HG03342 (cell line): ENCODE measurements at regions not wholly inside any gene's neighbourhood (a gene's known extent, or its start where the extent isn't known, plus 50 kb on each side); places are given as distances from the start of the nearest gene placed in this dataset.
A peak's percentile ranks its signal among the peaks of the same experiment; 100 is the strongest.
"Not testable (repeated sequence)": the region's sequence is repeated elsewhere in the genome, so short reads cannot be mapped to it uniquely, and the experiment has no call there.

ENCODE experiments used
- ATAC-seq: cut with Tn5 transposase; IDR thresholded peaks from one replicate; pipeline ENCODE4 v1.9.1; 2021; ENCODE audit warnings: mild to moderate bottlenecking, moderate library complexity; ENCODE audit not compliant: unreplicated experiment

DNA sequence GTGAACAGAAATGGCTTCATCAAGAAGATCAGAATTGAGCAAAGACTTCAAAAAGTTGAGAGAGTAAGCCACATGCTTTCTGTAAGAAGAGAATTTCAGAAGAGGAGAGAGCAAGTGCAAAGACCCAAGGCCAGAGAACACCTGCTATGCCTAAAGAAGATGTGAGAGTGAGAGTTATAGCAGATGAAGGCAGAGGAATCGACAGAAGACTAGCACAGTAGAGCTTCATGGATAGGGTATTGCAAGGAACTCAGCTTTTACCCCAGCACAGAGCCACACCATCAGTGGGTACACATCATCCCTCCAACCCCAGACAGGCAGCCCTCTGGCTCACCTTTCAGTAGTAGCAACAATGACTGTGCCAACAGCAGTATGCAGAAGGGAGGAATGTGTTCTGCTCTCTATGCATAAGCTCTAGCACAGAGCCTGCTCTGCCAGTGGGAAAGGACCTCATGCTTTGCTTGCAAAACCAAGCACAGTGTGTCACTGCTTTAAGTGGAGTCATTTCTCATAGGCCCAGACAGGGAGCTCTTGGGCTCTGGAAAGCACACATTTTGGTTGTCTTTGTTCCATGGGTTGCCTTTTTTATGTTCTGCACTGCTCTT is 318.6 kb downstream of the NAF1 start:
- ATAC-seq = peak; percentile 45

DNA sequence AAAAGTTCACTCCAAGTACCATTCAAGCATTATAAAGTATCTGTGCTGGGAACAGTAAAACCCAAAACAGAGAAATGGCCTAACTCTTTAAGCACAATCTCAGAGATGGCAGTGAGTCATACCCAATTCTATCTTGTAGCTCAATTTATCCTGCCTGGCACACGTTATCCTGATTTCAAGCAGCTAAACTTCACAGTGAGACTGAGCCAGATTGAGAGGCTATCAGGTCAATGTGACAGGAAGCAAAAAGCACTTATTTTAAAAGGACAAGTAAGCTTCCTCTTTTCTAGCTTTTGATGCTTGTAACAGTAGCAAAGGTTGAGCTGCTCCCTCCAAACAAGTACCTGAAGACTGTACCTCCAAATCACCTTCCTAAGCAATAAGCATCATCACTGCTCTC is 324.9 kb downstream of the NAF1 start:
- ATAC-seq = no peak

DNA sequence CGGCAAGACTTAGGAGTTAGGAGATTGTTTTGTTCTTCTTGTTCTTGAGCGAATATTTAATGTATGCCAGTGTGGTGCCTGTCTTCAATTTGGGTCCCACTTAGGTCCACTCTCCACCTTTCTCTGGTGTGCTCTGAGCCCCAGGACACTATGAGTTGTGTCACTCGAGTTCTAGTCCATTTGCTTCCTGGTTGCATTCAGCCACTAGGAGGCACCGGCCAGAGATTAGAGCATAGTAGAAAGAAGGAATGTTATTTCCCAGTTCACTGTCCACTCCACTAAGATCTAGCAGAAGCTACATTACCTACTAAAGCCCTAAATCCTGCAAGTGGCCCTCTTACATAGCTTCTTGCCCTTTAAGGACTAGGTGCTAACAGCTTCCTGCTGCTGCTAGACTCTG is 326.9 kb downstream of the NAF1 start:
- no peak for ATAC-seq

DNA sequence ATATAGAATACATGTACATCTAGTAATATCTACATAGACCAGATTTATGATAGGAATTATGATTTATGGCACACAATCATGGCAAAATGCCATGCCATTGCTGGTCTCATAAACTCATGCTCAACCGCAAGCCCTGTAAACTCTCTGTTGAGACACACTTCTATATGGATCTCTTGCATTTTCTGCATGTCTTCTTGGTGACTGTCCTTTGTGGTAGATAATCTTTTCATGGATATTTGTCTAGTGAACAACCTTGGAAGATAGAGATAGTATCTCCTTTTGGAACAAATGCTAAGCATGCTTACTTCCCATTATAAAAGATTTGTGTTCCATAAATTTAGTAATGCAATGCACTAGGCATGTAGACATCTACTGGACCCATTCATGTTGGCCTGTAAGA is 328.0 kb downstream of the NAF1 start:
- ATAC-seq = no peak

DNA sequence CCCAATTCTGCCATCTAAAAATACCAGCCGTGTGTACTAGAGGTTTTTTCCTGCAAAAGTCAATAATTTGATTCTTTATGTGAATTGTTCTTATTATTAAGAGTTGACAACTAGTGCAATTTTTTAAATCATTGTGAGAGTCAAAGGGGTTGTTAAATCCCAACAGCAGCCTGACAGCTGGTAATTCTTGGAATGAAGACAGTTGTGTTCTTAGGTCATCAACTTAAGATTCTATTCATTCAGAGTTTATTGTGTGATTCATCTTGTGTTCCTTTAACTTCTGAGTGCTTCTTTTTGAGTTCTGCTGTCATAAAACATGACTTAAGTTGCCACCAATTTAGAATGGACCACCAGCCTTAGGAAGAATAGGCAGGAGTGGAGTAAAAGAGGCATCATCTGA is 329.0 kb downstream of the NAF1 start:
- ATAC-seq = no peak

DNA sequence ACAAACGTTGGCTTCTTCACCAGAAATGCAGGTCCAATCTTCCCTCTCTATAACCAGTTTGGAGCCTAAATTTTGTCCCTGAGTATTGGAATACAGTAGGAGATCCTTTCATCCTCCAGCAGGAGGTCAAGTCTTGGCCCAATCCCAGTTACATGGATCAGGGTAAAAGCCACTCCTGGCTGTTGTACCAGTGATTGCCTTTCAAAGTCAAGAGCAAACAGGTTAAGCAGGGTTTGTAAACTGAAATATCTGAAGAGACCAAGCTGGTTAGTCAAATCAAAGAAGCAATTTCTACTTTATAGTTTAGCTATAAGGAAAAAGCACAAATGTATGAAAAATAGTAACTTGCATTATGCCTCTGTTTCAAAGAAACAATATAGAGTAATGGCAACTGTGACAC is 329.4 kb downstream of the NAF1 start:
- no peak for ATAC-seq

DNA sequence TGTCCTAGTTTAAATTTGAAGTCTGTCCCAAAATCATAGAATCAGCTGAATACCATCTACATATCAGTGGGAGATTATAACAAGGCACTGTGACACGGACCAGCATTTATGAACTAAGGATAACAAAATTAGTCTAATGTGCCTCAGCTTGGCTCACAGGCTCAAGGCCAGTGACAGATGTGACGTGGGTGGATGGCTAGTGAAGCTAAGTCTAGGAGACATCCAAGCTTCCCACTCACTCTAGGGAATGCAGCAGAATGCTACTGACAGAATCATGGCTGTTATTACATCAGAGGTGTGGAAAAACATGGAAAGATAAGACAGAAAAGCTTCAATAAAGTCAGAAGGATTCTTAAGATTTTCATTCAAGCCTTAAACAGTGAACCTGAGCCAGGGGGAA is 329.9 kb downstream of the NAF1 start:
- no peak for ATAC-seq

DNA sequence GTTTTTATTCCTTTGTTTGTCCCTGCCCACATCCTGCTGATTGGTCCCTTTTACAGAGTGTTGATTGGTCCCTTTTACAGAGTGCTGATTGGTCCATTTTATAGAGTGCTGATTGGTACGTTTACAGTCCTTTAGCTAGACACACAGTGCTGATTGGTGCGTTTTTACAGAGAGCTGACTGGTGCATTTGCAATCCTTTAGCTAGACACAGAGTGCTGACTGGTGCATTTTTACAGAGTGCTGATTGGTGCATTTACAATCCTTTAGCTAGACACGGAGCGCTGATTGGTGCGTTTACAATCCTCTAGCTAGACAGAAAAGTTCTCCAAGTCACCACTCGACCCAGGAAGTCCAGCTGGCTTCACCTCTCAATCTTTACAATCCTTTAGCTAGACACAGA is 330.4 kb downstream of the NAF1 start:
- ATAC-seq = not testable (repeated sequence)

DNA sequence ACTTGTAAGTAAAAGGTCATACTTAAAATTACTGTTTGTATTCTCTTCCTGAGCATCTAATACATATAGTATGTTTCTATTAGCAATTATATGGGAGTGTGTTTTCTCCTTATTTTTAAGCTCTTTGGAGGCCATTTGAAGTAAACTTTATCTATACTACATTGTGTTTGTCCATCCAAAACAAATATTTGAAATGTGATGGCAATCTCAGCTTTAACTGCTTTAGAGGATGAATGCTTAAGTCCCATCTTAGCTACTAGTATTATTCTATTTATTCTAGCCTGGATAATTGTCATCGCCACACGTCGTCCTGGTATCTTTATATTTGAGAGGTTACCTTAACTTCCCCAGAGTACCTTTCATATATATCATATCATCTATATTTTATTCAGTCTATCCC is 335.8 kb downstream of the NAF1 start:
- ATAC-seq = no peak

DNA sequence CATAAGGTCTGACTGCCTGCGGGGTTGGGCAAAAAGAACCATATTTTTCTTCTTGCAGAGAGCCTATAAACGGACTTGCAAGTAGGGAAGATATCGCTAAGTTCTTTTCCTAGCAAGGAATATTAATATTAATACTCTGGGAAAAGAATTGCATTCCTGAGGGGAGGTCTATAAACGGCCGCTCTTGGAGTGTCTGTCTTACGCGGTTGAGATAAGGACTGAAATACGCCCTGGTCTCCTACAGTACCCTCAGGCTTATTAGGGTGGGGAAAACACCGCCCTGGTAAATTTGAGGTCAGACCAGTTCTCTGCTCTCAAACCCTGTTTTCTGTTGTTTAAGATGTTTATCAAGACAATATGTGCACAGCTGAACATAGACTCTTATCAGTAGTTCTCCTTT is 349.3 kb downstream of the NAF1 start:
- ATAC-seq = not testable (repeated sequence)

DNA sequence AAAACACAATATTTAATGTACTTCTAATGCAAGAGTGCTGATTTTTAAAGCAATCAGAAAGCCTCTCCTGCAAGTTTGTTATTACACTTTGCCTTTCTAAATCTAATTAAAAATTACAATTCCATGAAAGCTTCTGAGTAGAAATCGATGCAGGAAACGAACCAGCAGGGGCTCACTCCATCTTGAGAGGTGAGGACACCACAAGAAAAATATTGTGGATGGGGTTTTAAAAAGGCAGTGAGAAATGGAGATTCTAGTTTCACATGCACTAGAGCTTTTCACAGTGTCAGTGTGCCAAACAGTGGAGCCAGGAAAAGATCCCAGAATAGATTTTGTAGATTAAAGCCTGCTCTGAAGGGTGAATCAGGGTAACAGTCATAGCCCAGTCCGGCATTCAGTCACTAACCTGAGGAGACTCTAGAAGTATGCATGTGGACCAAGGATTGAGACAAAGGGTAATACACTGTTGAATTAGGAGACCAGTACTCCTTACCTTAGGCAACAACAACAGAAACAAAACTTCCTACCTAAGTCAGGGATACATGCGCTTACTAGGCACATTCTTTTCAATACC is 362.3 kb downstream of the NAF1 start:
- ATAC-seq = no peak

DNA sequence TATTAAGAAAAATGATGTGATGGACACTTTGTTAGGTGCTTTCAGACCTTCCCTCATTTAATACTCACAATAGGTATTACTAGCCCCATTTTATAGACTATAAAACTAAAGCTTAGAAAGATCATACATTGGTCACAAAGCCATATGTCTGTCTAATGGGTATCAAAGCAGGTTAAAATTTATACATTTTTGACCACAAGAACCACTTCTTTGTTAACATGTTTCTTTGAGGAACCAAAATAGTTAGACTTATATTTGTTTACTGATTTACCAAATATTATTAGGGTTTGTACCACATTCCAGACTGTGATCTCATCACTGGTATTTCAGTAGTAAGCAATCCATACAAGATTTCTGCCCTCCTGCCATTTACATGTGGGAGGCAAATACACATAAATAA is 363.3 kb downstream of the NAF1 start:
- ATAC-seq = no peak

DNA sequence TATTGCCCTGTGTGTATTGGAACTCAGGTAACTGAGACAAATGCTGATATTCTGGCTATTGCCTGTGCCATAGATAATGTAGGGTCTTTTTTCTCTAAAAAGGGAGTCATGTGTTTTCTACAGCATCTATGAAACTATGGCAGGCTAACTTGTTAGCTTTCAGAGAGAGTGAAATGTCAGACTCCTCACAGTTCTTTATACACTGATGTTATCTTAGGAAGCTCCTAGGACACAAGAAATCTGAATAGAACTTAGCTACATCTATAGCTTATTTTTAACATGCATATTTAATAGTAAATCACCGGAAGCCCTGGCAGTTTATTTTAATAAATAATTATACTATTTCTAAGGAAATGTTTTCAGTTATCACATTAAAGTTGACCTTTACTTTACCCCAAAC is 369.6 kb downstream of the NAF1 start:
- ATAC-seq = no peak

DNA sequence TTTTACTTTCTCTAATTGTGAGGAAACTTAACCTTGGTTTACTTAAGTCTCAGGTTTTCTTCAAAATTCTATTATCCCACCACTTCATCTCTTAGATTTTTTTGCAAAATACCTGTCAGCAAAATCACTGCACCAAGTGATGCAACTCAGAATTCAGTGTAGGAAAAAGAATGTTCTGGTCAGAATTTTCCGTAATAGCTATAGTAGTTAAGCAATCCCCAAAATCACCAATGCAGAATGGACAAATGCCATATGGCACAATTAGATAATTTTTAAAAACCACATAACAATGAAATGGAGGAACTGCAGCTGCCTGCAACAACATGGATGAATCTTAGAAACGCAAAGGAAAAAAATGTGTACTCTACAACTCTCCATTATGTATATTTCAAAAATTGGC is 373.1 kb downstream of the NAF1 start:
- ATAC-seq = no peak

DNA sequence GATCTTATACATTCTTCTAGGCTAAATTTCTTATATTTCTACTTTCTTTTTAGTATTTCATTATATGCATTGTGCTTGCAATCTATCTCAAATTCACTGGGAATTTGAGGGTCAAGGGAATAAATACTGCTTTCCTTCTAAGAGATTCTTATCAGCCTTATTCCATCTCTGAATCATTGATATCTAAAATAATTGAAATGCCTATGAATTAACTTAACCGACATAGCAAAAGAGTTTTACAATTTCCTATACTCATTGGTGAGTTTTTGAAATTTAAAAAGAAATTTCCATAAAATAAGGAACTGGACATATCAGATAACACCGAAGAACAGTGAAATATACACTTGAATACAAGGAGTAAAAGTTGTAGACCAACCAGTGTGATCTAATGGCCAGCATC is 373.7 kb downstream of the NAF1 start:
- no peak for ATAC-seq

DNA sequence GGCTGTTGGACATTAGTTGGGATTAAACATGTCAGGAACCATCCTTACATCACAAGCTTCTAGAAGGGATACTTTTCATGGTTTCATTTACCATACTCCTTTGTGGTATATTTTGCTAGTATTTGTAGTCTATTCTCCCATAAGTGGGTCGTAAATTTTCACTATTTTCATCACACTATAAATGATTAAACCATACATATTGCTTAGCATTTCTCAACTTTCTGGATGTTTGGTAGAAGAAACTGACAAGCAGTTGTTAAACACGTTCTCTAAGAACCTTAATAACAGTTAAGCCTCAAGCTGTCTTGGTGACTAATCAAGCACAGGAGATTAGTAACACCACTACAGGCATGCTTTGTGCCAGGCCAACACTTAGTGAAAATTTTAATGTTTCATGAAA is 375.5 kb downstream of the NAF1 start:
- ATAC-seq = no peak

DNA sequence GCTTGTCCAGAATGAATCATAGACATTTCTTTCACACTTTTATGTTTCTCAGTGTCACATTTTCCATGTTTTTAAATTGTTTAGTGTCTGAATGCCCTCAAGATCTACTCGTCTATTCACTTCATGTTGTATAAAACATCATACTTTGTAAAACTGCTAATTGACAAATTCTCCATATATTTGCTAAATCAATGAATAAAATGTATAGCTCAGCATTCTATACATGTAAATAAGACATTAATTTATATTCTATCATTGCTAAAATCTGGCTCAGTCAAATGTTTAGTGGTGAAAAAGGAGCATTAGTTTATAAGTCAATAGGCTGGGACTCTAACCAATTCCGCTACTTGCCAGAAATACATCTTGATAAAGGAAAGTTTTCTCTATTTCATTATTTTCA is 379.6 kb downstream of the NAF1 start:
- no peak for ATAC-seq

DNA sequence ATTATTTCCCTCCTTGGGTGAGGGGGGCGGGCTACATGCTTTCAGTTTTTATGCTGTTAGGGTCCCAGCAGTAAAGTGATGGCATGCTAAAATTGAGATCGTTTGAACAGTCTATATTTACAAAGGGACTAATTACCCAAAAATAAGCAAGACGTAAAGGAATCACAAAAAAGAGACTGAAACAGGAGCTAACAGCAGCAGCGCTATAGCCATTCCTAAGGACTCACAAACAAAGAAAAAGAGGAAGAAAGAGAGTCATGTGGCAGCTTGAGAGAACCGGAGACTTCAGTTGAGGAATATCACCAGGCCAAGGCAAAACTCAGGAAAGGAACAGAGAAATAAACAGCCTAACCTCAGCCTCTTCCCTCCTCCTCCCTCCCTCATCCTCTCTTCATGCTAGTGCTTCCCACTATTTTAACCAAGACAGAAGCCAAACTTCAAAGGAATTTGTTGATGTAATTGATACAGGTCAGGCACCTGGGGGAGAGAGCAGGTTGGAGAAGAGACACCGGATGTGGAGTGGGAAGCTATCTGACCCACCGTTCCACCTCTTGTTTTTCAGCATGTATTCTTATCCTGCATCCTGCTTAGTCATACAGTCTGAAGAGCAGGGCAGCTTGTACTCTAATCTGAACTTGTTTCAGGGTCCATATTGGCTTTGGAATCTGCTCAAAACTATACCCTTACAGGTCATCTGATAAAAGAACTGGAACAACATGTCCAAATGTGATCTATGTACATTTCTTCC is 383.7 kb downstream of the NAF1 start:
- no peak for ATAC-seq

DNA sequence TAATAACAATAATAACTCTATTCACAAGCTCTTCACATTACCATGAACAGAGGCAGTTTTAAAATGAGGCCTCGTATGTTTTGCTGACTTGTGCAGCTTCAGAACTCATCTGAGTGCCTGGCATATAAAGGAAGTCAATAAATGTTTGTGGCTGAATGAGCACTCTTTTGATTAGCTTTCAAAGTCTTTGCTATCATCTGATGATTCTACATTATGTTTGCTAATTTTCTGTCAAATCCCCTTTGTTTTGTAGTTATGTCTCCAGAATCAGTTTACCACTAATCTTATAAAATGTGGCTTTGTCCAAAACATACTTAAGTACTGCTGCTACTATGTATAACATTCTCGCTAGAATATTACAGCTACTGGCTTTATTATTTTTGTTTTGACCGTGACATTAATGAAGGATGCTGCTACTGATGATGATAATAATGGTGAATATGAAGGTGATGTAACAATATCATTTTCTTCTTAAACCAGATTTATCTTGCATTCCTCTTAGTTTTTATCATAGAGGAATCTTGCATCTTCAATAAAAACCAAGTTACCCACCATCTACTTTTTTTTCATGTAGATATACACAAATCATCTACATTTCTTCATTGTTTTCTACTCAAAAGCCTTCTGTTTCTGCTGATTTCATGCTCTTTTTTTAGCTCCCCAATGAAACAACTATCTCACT is 384.5 kb downstream of the NAF1 start:
- ATAC-seq = no peak

DNA sequence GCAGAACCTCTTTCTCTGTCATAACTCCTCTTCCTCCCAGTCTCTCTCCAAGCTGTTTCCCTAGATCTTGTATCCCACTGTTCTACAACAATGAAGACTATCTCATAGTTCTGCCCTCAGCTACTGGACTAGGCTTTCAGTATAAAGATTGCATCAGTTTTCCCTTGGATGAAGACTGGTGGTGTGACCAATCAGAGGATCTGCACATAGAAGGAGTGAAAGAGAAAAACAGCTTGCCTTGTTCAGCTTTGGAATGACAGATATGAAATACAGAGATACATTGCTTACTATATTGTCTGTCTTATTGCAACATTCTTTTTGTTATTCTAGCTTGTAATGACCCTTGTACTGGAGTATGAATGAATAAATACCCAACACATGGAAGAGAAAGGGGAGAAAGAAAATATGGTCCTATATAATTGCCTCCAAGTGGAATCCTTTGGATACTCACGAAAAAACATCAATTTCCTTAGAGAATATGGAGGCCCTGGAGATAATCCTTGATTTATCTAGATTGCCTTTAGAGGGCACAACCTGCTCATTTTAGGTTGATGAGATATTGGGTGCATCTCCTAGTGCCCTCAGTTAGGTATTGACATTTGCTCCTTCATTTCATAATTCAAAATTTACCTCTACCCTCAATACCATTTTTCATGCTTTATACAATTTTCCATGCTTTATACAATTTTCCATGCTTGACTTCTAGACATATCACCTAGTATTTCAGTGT is 395.8 kb downstream of the NAF1 start:
- ATAC-seq = no peak

DNA sequence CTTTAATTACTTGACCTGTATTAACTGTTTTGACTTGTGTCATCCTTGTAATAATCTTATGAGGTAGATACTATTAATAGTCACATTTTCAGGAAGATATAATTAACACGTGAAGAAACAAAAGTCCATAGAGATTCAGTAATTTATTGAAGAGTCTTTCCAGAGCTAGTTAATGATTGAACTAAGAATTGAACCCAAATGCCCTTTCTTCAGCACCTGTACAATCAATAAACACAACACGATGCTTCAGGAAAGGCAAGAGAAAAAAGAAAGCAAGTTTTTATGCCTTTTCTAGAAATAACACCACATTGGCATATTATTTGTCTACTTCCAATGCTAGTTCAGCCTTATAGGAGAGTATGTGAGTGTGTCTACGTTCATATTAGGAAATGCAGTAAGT is 399.6 kb downstream of the NAF1 start:
- ATAC-seq = no peak
